Thoracic aorta (tissue), 2 donors: ENCODE measurements at regions not wholly inside any gene's neighbourhood (a gene's known extent, or its start where the extent isn't known, plus 50 kb on each side); places are given as distances from the start of the nearest gene placed in this dataset.
"Not testable (repeated sequence)": the region's sequence is repeated elsewhere in the genome, so short reads cannot be mapped to it uniquely, and the experiment has no call there.

Experiments
- ATAC-seq: fragments of 150-250 bp; one replicate; pipeline ENCODE4 v1.8.0; 2017; ENCODE audit warnings: low read depth; ENCODE audit not compliant: insufficient number of reproducible peaks, low FRiP score
- DNase-seq: peaks from one replicate; pipeline ENCODE4 v3.0.0-alpha.2; 2020; ENCODE audit warnings: low spot score
- H3K27ac ChIP-seq, 2 donors: fragments of 200-600 bp; sonication (generic); 1 replicate in 1 of 2; 2 replicates in 1 of 2; pipeline ENCODE4 v1.5.1; 2016; ENCODE audit warnings: mild to moderate bottlenecking in 2 of 2, moderate library complexity in 2 of 2
- H3K27me3 ChIP-seq: fragments of 200-600 bp; sonication (generic); replicated peaks from 2 replicates; pipeline ENCODE4 v1.6.0; 2016; ENCODE audit warnings: mild to moderate bottlenecking; ENCODE audit not compliant: insufficient read depth
- H3K36me3 ChIP-seq: fragments of 200-600 bp; sonication (generic); one replicate; pipeline ENCODE4 v1.5.1; 2016
- H3K4me1 ChIP-seq, 2 donors: fragments of 200-600 bp; sonication (generic); 1 replicate in 1 of 2; 2 replicates in 1 of 2; pipeline versions ENCODE4 v1.5.1 to v1.6.0; 2016; ENCODE audit warnings: low read depth in 2 of 2, mild to moderate bottlenecking in 1 of 2; ENCODE audit not compliant: control insufficient read depth in 1 of 2
- H3K4me3 ChIP-seq: fragments of 200-600 bp; sonication (generic); 2 replicates; pipeline ENCODE4 v1.5.1; 2016; ENCODE audit warnings: mild to moderate bottlenecking
- H3K9me3 ChIP-seq: fragments of 200-600 bp; sonication (generic); 2 replicates; pipeline ENCODE4 v1.5.1; 2016
- CTCF ChIP-seq: fragments of 200-600 bp; sonication (generic); IDR thresholded peaks from one replicate; pipeline ENCODE4 v1.5.1; 2019; ENCODE audit warnings: antibody characterized with exemption

- H3K27ac ChIP-seq = no peak overlapping the region
- no peaks in the 10 kb centered on the region for H3K27me3 ChIP-seq
- no peaks in the 10 kb centered on the region for H3K36me3 ChIP-seq
- ATAC-seq (no peak), DNase-seq (no peak)
- TF ChIP-seq CTCF = no peak
- no peaks in the 10 kb centered on the region for H3K9me3 ChIP-seq
- H3K4me1 ChIP-seq = no peaks in the 10 kb centered on the region
- no peak overlapping the region for H3K4me3 ChIP-seq
Observed at GRCh38 chr17:70447588-70447987, 278.3 kb downstream of the KCNJ2 start.

GRCh38 chr17:70453075-70453474 lies 283.7 kb downstream of the KCNJ2 start:
- H3K27ac ChIP-seq, H3K36me3 ChIP-seq, H3K27me3 ChIP-seq, H3K4me1 ChIP-seq, H3K9me3 ChIP-seq, DNase-seq, ATAC-seq, H3K4me3 ChIP-seq: not testable (repeated sequence)

- no peaks in the 10 kb centered on the region for H3K27me3 ChIP-seq
- ATAC-seq (no peak), DNase-seq (no peak)
- no peaks in the 10 kb centered on the region for H3K36me3 ChIP-seq
- TF ChIP-seq CTCF = no peak
- no peaks in the 10 kb centered on the region for H3K4me1 ChIP-seq
- H3K27ac ChIP-seq = no peak overlapping the region
- no peaks in the 10 kb centered on the region for H3K9me3 ChIP-seq
- no peak overlapping the region for H3K4me3 ChIP-seq
Observed at GRCh38 chr17:70454377-70454776, 285.0 kb downstream of the KCNJ2 start.

- Histone ChIP-seq H3K36me3 (no peaks in the 10 kb centered on the region), H3K4me1 (no peaks in the 10 kb centered on the region), H3K27ac (no peak overlapping the region), H3K4me3 (no peak overlapping the region), H3K9me3 (no peaks in the 10 kb centered on the region), H3K27me3 (no peaks in the 10 kb centered on the region)
- ATAC-seq = no peak
- DNase-seq = no peak
- TF ChIP-seq CTCF = no peak
Observed at GRCh38 chr17:70454908-70455307, 285.6 kb downstream of the KCNJ2 start.

- Histone ChIP-seq H3K9me3 (no peaks in the 10 kb centered on the region), H3K27ac (no peak overlapping the region), H3K27me3 (no peaks in the 10 kb centered on the region), H3K4me3 (no peak overlapping the region), H3K4me1 (no peaks in the 10 kb centered on the region), H3K36me3 (no peaks in the 10 kb centered on the region)
- no peak for TF ChIP-seq CTCF
- no peak for ATAC-seq
- DNase-seq = no peak
Observed at GRCh38 chr17:70464995-70465394, 295.7 kb downstream of the KCNJ2 start.

GRCh38 chr17:70468661-70469060 lies 299.3 kb downstream of the KCNJ2 start:
- ATAC-seq (no peak), DNase-seq (no peak)
- Histone ChIP-seq H3K27ac (no peak overlapping the region), H3K9me3 (no peaks in the 10 kb centered on the region), H3K27me3 (no peaks in the 10 kb centered on the region), H3K4me3 (no peak overlapping the region), H3K4me1 (no peaks in the 10 kb centered on the region), H3K36me3 (no peaks in the 10 kb centered on the region)
- TF ChIP-seq CTCF = no peak
